ENCODE measurements at regions not wholly inside any gene's neighbourhood (a gene's known extent, or its start where the extent isn't known, plus 50 kb on each side); places are given as distances from the start of the nearest gene placed in this dataset.

DNA sequence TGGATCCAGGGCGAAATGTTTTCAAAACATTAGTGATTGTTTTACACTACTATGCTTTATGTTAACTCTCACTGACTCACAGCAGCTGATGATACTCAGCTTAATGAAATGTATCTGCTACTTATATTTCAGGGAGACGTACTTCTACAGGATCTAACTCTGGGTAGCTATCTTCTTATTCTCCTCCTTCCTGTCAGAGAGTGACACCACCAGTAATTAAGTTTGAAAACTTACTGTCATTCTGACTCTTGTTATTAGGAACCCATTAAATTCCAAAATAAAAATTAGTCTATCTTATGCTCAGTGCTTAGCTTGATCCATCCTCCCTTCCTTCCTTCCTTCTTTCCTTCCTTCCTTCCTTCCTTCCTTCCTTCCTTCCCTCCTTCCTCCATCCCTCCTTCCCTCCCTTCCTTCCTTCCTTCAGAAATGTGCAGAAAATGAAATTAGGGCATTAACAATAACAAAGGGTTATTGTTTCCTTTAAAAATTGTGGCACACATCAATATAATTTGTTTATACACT is 441.1 kb downstream of the MEIS1 start:
- TF ChIP-seq, protein P1, sequence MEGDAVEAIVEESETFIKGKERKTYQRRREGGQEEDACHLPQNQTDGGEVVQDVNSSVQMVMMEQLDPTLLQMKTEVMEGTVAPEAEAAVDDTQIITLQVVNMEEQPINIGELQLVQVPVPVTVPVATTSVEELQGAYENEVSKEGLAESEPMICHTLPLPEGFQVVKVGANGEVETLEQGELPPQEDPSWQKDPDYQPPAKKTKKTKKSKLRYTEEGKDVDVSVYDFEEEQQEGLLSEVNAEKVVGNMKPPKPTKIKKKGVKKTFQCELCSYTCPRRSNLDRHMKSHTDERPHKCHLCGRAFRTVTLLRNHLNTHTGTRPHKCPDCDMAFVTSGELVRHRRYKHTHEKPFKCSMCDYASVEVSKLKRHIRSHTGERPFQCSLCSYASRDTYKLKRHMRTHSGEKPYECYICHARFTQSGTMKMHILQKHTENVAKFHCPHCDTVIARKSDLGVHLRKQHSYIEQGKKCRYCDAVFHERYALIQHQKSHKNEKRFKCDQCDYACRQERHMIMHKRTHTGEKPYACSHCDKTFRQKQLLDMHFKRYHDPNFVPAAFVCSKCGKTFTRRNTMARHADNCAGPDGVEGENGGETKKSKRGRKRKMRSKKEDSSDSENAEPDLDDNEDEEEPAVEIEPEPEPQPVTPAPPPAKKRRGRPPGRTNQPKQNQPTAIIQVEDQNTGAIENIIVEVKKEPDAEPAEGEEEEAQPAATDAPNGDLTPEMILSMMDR (IDR thresholded peaks at IDR 0.05 in 4 of 5, conservative IDR thresholded peaks at IDR 0.05 in 1 of 5) = no peak
- TF ChIP-seq POLR2A (IDR thresholded peaks at IDR 0.05) = no peak
